ENCODE measurements at regions not wholly inside any gene's neighbourhood (a gene's known extent, or its start where the extent isn't known, plus 50 kb on each side); places are given as distances from the start of the nearest gene placed in this dataset.

DNA sequence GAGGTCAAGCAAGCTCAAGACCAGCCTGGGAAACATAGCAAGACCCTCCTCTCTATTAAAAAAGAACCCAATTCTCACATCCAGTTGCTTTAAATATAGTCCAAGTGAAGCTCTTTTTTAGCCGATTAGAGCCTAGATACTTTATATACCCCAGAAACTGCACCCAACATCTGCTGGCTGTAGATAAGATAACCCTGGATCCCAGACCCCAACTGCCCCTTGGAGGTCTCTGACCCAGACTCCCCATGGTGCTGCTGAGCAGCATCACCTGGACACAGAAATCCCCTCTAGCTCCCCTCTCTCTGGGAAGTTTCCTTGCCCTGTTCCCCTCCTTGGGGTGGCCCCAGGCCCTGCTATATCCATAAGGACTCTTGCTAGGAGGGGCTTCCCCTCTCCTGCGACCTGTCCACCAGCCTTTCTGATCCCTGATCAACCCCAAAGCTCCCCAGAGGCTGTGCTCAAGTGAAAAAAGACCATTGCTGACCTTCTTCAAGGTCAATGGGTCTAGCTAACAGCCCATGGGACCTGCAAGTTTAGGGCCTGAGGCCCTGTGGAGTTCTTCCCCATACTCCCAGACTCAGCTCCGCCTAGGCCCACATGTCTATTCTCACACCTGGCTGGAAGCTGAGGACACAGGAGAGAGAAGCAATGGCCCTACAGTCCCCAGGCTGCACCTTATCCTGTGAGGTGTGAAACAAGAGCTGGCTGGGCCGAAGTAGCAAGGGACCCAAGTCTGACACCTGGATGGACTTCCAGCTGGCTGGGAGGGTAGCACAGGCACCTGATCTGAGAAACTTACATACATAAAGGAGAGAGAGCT, 56.2 kb downstream of the ARL6IP4 start:
- Histone ChIP-seq H3K36me3 (ENCODE audit: insufficient read depth, low read length, poor library complexity, severe bottlenecking) (no peaks in the 10 kb centered on the region), H3K4me1 (ENCODE audit: insufficient read depth, low read length, poor library complexity, severe bottlenecking) (no peaks in the 10 kb centered on the region), H3K27me3 (replicated peaks; ENCODE audit: insufficient read depth, low read depth, low read length, poor library complexity) (no peaks in the 10 kb centered on the region), H3K27ac (ENCODE audit: low read depth, low read length, poor library complexity, severe bottlenecking) (no peak overlapping the region), H3K4me3 (ENCODE audit: low read depth, low read length, poor library complexity, severe bottlenecking) (no peak overlapping the region), H3K9me3 (ENCODE audit: low read depth, low read length, poor library complexity, severe bottlenecking) (no peaks in the 10 kb centered on the region)
- no peak for DNase-seq (ENCODE audit: low spot score)
- intact Hi-C loops (cut with micrococcal nuclease; ENCODE audit: unreplicated experiment): no loop called here
- TF ChIP-seq EZH2 (IDR thresholded peaks at IDR 0.05; ENCODE audit: borderline replicate concordance, low read depth, low read length, poor library complexity, severe bottlenecking): no peak
- TF ChIP-seq, protein P1, sequence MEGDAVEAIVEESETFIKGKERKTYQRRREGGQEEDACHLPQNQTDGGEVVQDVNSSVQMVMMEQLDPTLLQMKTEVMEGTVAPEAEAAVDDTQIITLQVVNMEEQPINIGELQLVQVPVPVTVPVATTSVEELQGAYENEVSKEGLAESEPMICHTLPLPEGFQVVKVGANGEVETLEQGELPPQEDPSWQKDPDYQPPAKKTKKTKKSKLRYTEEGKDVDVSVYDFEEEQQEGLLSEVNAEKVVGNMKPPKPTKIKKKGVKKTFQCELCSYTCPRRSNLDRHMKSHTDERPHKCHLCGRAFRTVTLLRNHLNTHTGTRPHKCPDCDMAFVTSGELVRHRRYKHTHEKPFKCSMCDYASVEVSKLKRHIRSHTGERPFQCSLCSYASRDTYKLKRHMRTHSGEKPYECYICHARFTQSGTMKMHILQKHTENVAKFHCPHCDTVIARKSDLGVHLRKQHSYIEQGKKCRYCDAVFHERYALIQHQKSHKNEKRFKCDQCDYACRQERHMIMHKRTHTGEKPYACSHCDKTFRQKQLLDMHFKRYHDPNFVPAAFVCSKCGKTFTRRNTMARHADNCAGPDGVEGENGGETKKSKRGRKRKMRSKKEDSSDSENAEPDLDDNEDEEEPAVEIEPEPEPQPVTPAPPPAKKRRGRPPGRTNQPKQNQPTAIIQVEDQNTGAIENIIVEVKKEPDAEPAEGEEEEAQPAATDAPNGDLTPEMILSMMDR (conservative IDR thresholded peaks at IDR 0.05; ENCODE audit: low read depth, low read length): no peak
- CTCF ChIA-PET: no interaction called here
- POLR2A ChIA-PET (ENCODE audit: low non-redundant PET): no interaction called here
- BruUV-seq (replicated peaks): no TSS peak

DNA sequence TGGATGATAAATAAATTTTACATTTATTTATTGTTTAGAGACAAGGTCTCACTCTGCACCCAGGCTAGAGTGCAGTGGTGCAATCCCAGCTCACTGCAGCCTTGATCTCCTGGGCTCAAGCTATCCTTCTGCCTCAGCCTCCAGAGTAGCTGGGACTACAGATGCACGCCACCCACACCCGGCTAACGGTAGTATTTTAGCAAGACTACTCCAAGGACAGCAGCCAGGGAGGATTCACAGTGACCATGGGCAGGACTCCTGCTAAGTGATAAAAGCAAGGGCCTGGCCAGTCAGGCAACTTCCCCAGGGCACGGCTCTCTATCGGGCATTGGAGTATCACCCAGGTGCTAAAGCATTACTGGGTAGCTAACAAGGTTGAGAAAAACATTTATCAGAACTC, 55.4 kb downstream of the ARL6IP4 start:
- no TSS peak for BruUV-seq (replicated peaks)
- Histone ChIP-seq H3K27ac (ENCODE audit: low read depth, low read length, poor library complexity, severe bottlenecking) (no peak overlapping the region), H3K4me1 (ENCODE audit: insufficient read depth, low read length, poor library complexity, severe bottlenecking) (no peaks in the 10 kb centered on the region), H3K4me3 (ENCODE audit: low read depth, low read length, poor library complexity, severe bottlenecking) (no peak overlapping the region), H3K9me3 (ENCODE audit: low read depth, low read length, poor library complexity, severe bottlenecking) (no peaks in the 10 kb centered on the region), H3K36me3 (ENCODE audit: insufficient read depth, low read length, poor library complexity, severe bottlenecking) (no peaks in the 10 kb centered on the region), H3K27me3 (replicated peaks; ENCODE audit: insufficient read depth, low read depth, low read length, poor library complexity) (no peaks in the 10 kb centered on the region)
- CTCF ChIA-PET: no interaction called here
- TF ChIP-seq, protein P1 (conservative IDR thresholded peaks at IDR 0.05; ENCODE audit: low read depth, low read length): no peak
- TF ChIP-seq EZH2 (IDR thresholded peaks at IDR 0.05; ENCODE audit: borderline replicate concordance, low read depth, low read length, poor library complexity, severe bottlenecking): no peak
- POLR2A ChIA-PET (ENCODE audit: low non-redundant PET): no interaction called here
- intact Hi-C loops (cut with micrococcal nuclease; ENCODE audit: unreplicated experiment): no loop called here
- DNase-seq (ENCODE audit: low spot score): no peak

DNA sequence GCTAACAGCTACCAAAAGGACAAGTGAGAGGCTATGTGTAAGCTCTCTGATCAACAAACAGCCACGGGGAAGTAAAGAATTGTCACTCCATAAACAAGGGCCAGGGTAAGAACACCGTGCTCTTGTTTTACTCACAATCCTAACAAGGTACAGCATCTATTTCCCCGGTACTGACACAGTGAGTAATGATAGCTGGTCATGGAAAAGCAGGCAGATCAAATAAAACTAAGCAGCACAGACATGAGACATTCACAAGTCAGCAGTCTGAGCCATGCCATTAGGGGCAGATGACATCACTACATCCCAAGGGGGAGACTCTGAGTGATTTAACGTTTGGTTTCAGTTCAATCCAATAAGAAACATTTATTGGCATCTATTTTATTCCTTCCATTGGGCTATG, 54.4 kb downstream of the ARL6IP4 start:
- intact Hi-C loops (cut with micrococcal nuclease; ENCODE audit: unreplicated experiment): no loop called here
- no TSS peak for BruUV-seq (replicated peaks)

More for the DNA sequence above, 54.4 kb downstream of the ARL6IP4 start:
- POLR2A ChIA-PET (ENCODE audit: low non-redundant PET): no interaction called here
- no peaks in the 10 kb centered on the region for H3K9me3 ChIP-seq (ENCODE audit: low read depth, low read length, poor library complexity, severe bottlenecking)
- DNase-seq (ENCODE audit: low spot score): peak; percentile 46
- H3K4me1 ChIP-seq (ENCODE audit: insufficient read depth, low read length, poor library complexity, severe bottlenecking): no peaks in the 10 kb centered on the region
- H3K27me3 ChIP-seq (replicated peaks; ENCODE audit: insufficient read depth, low read depth, low read length, poor library complexity): no peaks in the 10 kb centered on the region
- no peak overlapping the region for H3K27ac ChIP-seq (ENCODE audit: low read depth, low read length, poor library complexity, severe bottlenecking)
- no peak overlapping the region for H3K4me3 ChIP-seq (ENCODE audit: low read depth, low read length, poor library complexity, severe bottlenecking)
- H3K36me3 ChIP-seq (ENCODE audit: insufficient read depth, low read length, poor library complexity, severe bottlenecking): no peaks in the 10 kb centered on the region
- TF ChIP-seq EZH2 (IDR thresholded peaks at IDR 0.05; ENCODE audit: borderline replicate concordance, low read depth, low read length, poor library complexity, severe bottlenecking): no peak
- TF ChIP-seq, protein P1 (conservative IDR thresholded peaks at IDR 0.05; ENCODE audit: low read depth, low read length): no peak
- CTCF ChIA-PET: no interaction called here
